Central memory CD4-positive, alpha-beta T cell (primary cell): ENCODE measurements at regions not wholly inside any gene's neighbourhood (a gene's known extent, or its start where the extent isn't known, plus 50 kb on each side); places are given as distances from the start of the nearest gene placed in this dataset.

ENCODE experiments used
- DNase-seq: peaks from one replicate; pipeline ENCODE4 v3.0.0; 2022

- no peak for DNase-seq
Measured at GRCh38 chr14:95440951-95441350, 75.5 kb downstream of the SYNE3 start.

GRCh38 chr14:95440496-95440895, 76.0 kb downstream of the SYNE3 start:
- no peak for DNase-seq

- DNase-seq: no peak
Measured at GRCh38 chr14:95439881-95440280, 76.6 kb downstream of the SYNE3 start.

GRCh38 chr14:95437715-95438114, 78.7 kb downstream of the SYNE3 start:
- DNase-seq: no peak

- no peak for DNase-seq
Measured at GRCh38 chr14:95436354-95436753, 80.1 kb downstream of the SYNE3 start.

GRCh38 chr14:95434121-95434520, 82.3 kb downstream of the SYNE3 start:
- DNase-seq: no peak

- DNase-seq: no peak
Measured at GRCh38 chr14:95433094-95433478, 83.4 kb downstream of the SYNE3 start.

- no peak for DNase-seq
Measured at GRCh38 chr14:95432144-95433093, 84.0 kb downstream of the SYNE3 start.

GRCh38 chr14:95431199-95432143, 85.0 kb downstream of the SYNE3 start:
- no peak for DNase-seq

GRCh38 chr14:95428557-95428956, 87.9 kb downstream of the SYNE3 start:
- no peak for DNase-seq

- no peak for DNase-seq
Measured at GRCh38 chr14:95426116-95426475, 90.4 kb downstream of the SYNE3 start.

GRCh38 chr14:95425369-95426115, 90.9 kb downstream of the SYNE3 start:
- no peak for DNase-seq

GRCh38 chr14:95424529-95424928, 91.9 kb downstream of the SYNE3 start:
- no peak for DNase-seq

GRCh38 chr14:95421741-95422140, 94.7 kb downstream of the SYNE3 start:
- no peak for DNase-seq

GRCh38 chr14:95420060-95420459, 96.4 kb downstream of the SYNE3 start:
- DNase-seq: no peak

- no peak for DNase-seq
Measured at GRCh38 chr14:95419569-95419968, 96.9 kb downstream of the SYNE3 start.

- DNase-seq: no peak
Measured at GRCh38 chr14:95418858-95419257, 97.6 kb downstream of the SYNE3 start.

GRCh38 chr14:95417492-95417891, 97.8 kb upstream of the CLMN start:
- DNase-seq: no peak

- no peak for DNase-seq
Measured at GRCh38 chr14:95415993-95416392, 96.3 kb upstream of the CLMN start.

- no peak for DNase-seq
Measured at GRCh38 chr14:95413289-95414215, 93.8 kb upstream of the CLMN start.

- no peak for DNase-seq
Measured at GRCh38 chr14:95410838-95411237, 91.1 kb upstream of the CLMN start.
